GM23338 (cell line): ENCODE measurements at regions not wholly inside any gene's neighbourhood (a gene's known extent, or its start where the extent isn't known, plus 50 kb on each side); places are given as distances from the start of the nearest gene placed in this dataset.

ENCODE experiments used
- ATAC-seq: fragments of 200-7000 bp; cut with Tn5 transposase; 3 replicates; pipeline ENCODE4 v1.9.1; 2020
- DNase-seq: peaks from one replicate; pipeline ENCODE4 v3.0.0-alpha.2; 2015; ENCODE audit warnings: low spot score
- H2AFZ ChIP-seq: fragments of 200-600 bp; sonication (generic); 2 replicates; pipeline ENCODE4 v1.8.0; 2016; ENCODE audit warnings: antibody characterized with exemption, mild to moderate bottlenecking, moderate library complexity
- H3F3A ChIP-seq: fragments of 200-600 bp; sonication (generic); replicated peaks from 2 replicates; pipeline ENCODE4 v1.8.0; 2017; ENCODE audit warnings: antibody characterized with exemption, mixed run types, low read depth
- H3K27ac ChIP-seq: fragments of 200-600 bp; sonication (generic); 2 replicates; pipeline ENCODE4 v1.6.1; 2016; ENCODE audit warnings: low read depth
- H3K27me3 ChIP-seq: fragments of 200-600 bp; sonication (generic); 2 replicates; pipeline ENCODE4 v1.8.0; 2016; ENCODE audit warnings: mild to moderate bottlenecking, mixed run types, moderate library complexity; ENCODE audit not compliant: insufficient read depth
- H3K36me3 ChIP-seq: fragments of 200-600 bp; sonication (generic); 2 replicates; pipeline ENCODE4 v1.8.0; 2016; ENCODE audit warnings: mild to moderate bottlenecking; ENCODE audit not compliant: insufficient read depth
- H3K4me1 ChIP-seq: fragments of 200-600 bp; sonication (generic); 2 replicates; pipeline ENCODE4 v1.8.0; 2016; ENCODE audit warnings: mild to moderate bottlenecking, moderate library complexity; ENCODE audit not compliant: insufficient read depth
- H3K4me2 ChIP-seq: fragments of 200-600 bp; sonication (generic); 2 replicates; pipeline ENCODE4 v1.7.1; 2017; ENCODE audit warnings: mixed run types
- H3K4me3 ChIP-seq: fragments of 200-600 bp; sonication (generic); 2 replicates; pipeline ENCODE4 v1.6.1; 2016; ENCODE audit warnings: mixed run types
- H3K79me2 ChIP-seq: fragments of 200-600 bp; sonication (generic); replicated peaks from 2 replicates; pipeline ENCODE4 v1.8.0; 2017; ENCODE audit warnings: mild to moderate bottlenecking; ENCODE audit not compliant: insufficient read depth
- H3K9me2 ChIP-seq: fragments of 200-600 bp; sonication (generic); 2 replicates; pipeline ENCODE4 v1.8.0; 2017; ENCODE audit not compliant: insufficient read depth
- H4K20me1 ChIP-seq: fragments of 200-600 bp; sonication (generic); replicated peaks from 2 replicates; pipeline ENCODE4 v1.8.0; 2017; ENCODE audit warnings: mild to moderate bottlenecking; ENCODE audit not compliant: insufficient read depth
- H3K27ac Mint-ChIP-seq: 2 replicates; pipeline ENCODE4 v1.8.0; 2020; ENCODE audit warnings: inconsistent platforms, mild to moderate bottlenecking, moderate library complexity, mixed read lengths
- H3K27me3 Mint-ChIP-seq: 3 replicates; pipeline ENCODE4 v1.8.0; 2022; ENCODE audit warnings: low read depth, mild to moderate bottlenecking, moderate library complexity, mixed read lengths, inconsistent platforms; ENCODE audit not compliant: insufficient read depth, poor library complexity
- H3K36me3 Mint-ChIP-seq: 3 replicates; pipeline ENCODE4 v1.8.0; 2021; ENCODE audit warnings: low read depth, mild to moderate bottlenecking, inconsistent platforms, moderate library complexity, mixed read lengths
- H3K4me1 Mint-ChIP-seq: 3 replicates; pipeline ENCODE4 v1.8.0; 2020; ENCODE audit warnings: mild to moderate bottlenecking, inconsistent platforms, mixed read lengths
- H3K4me3 Mint-ChIP-seq: 3 replicates; pipeline ENCODE4 v1.8.0; 2021; ENCODE audit warnings: moderate library complexity, mild to moderate bottlenecking, inconsistent platforms, mixed read lengths
- H3K9me3 Mint-ChIP-seq: 3 replicates; pipeline ENCODE4 v1.8.0; 2020; ENCODE audit warnings: moderate library complexity, mild to moderate bottlenecking, inconsistent platforms, mixed read lengths
- ETS1 ChIP-seq: IDR thresholded peaks from 2 replicates; pipeline ENCODE4 v1.6.1; 2016; ENCODE audit warnings: antibody characterized with exemption
- EZH2 ChIP-seq: fragments of 200-600 bp; sonication (generic); IDR thresholded peaks from one replicate; pipeline ENCODE4 v1.8.0; 2017; ENCODE audit warnings: antibody characterized with exemption, mild to moderate bottlenecking, low read depth; ENCODE audit not compliant: unreplicated experiment
- JUNB ChIP-seq: IDR thresholded peaks from one replicate; pipeline ENCODE4 v1.6.1; 2016; ENCODE audit warnings: antibody characterized with exemption; ENCODE audit not compliant: unreplicated experiment
- POLR2AphosphoS5 ChIP-seq: IDR thresholded peaks from 2 replicates; pipeline ENCODE4 v1.6.1; 2016; ENCODE audit warnings: antibody characterized with exemption, low read depth
- REST ChIP-seq: IDR thresholded peaks from one replicate; pipeline ENCODE4 v1.6.1; 2018; ENCODE audit warnings: antibody characterized with exemption; ENCODE audit not compliant: unreplicated experiment
- STAT1 ChIP-seq: IDR thresholded peaks from one replicate; pipeline ENCODE4 v1.6.1; 2016; ENCODE audit warnings: antibody characterized with exemption; ENCODE audit not compliant: unreplicated experiment
- ZNF462 ChIP-seq: fragments of 250-450 bp; sonication (Bioruptor Pico); IDR thresholded peaks from 2 replicates; pipeline ENCODE4 v1.5.0; 2020; ENCODE audit warnings: mild to moderate bottlenecking, moderate library complexity

GRCh38 chr16:72430121-72430520, 258.2 kb upstream of the PMFBP1 start (continued):
- TF ChIP-seq ZNF462 (CRISPR knock-in tag) (no peak), ETS1 (no peak), EZH2 (no peak)

GRCh38 chr16:72429671-72430081, 257.7 kb upstream of the PMFBP1 start:
- Mint-ChIP-seq H3K27ac (no peak overlapping the region), H3K36me3 (peaks cover 13% of the 10 kb centered on the region), H3K27me3 (no peaks in the 10 kb centered on the region), H3K9me3 (peaks cover 14% of the 10 kb centered on the region), H3K4me1 (peaks cover 4% of the 10 kb centered on the region), H3K4me3 (no peak overlapping the region)
- Histone ChIP-seq H3K27me3 (no peaks in the 10 kb centered on the region), H3K9me2 (no peaks in the 10 kb centered on the region), H3K79me2 (no peaks in the 10 kb centered on the region), H3K36me3 (no peaks in the 10 kb centered on the region; the same call in 1 of the 2 replicates), H3K4me3 (no peak overlapping the region), H2AFZ (no peak overlapping the region), H3K4me2 (no peak overlapping the region), H3K27ac (no peak overlapping the region), H3K4me1 (peaks cover 7% of the 10 kb centered on the region; the same call in 1 of the 2 replicates), H3F3A (no peaks in the 10 kb centered on the region), H4K20me1 (no peaks in the 10 kb centered on the region)
- TF ChIP-seq POLR2AphosphoS5 (no peak), JUNB (no peak), STAT1 (no peak), REST (no peak)
- ATAC-seq (no peak), DNase-seq (no peak)
